KMS-11 (cell line): ENCODE measurements at regions not wholly inside any gene's neighbourhood (a gene's known extent, or its start where the extent isn't known, plus 50 kb on each side); places are given as distances from the start of the nearest gene placed in this dataset.

Experiments
- H2AFZ ChIP-seq: fragments of 200-600 bp; sonication (generic); 2 replicates; pipeline ENCODE4 v1.6.1; 2016; ENCODE audit warnings: antibody characterized with exemption, mixed run types, low read depth
- H3K27ac ChIP-seq: fragments of 200-600 bp; sonication (generic); 2 replicates; pipeline ENCODE4 v1.6.1; 2016; ENCODE audit warnings: mild to moderate bottlenecking, mixed run types
- H3K27me3 ChIP-seq: fragments of 200-600 bp; sonication (generic); 2 replicates; pipeline ENCODE4 v1.6.1; 2017; ENCODE audit warnings: mild to moderate bottlenecking, low read depth, mixed run types, moderate library complexity; ENCODE audit not compliant: insufficient read depth
- H3K36me3 ChIP-seq: fragments of 200-600 bp; sonication (generic); 2 replicates; pipeline ENCODE4 v1.6.1; 2017; ENCODE audit warnings: mild to moderate bottlenecking, mixed run types; ENCODE audit not compliant: insufficient read depth
- H3K4me1 ChIP-seq: fragments of 200-600 bp; sonication (generic); 2 replicates; pipeline ENCODE4 v1.6.1; 2016; ENCODE audit warnings: mild to moderate bottlenecking, low read depth, mixed run types; ENCODE audit not compliant: poor library complexity, severe bottlenecking
- H3K4me2 ChIP-seq: fragments of 200-600 bp; sonication (generic); 2 replicates; pipeline ENCODE4 v1.7.0; 2016; ENCODE audit warnings: mild to moderate bottlenecking, mixed run types
- H3K4me3 ChIP-seq: fragments of 200-600 bp; sonication (generic); IDR thresholded peaks from 2 replicates; pipeline ENCODE4 v1.6.1; 2017; ENCODE audit warnings: low read depth, low read length, mixed read lengths; ENCODE audit not compliant: insufficient read depth
- H3K79me2 ChIP-seq: fragments of 200-600 bp; sonication (generic); 2 replicates; pipeline ENCODE4 v1.6.1; 2016; ENCODE audit warnings: low read depth, mixed run types; ENCODE audit not compliant: insufficient read depth
- H3K9ac ChIP-seq: fragments of 200-600 bp; sonication (generic); 2 replicates; pipeline ENCODE4 v1.6.1; 2016; ENCODE audit warnings: mild to moderate bottlenecking, mixed run types
- H4K20me1 ChIP-seq: fragments of 200-600 bp; sonication (generic); 2 replicates; pipeline ENCODE4 v1.6.1; 2016; ENCODE audit warnings: mild to moderate bottlenecking, mixed run types; ENCODE audit not compliant: insufficient read depth
- CTCF ChIP-seq: fragments of 200-600 bp; sonication (generic); conservative IDR thresholded peaks from 2 replicates; pipeline ENCODE4 v1.6.1; 2017; ENCODE audit warnings: low read depth, mild to moderate bottlenecking, antibody characterized with exemption, low read length, moderate library complexity, mixed read lengths

GRCh38 chr11:39990421-39990831 is 1469.0 kb downstream of the LRRC4C start:
- no peaks in the 10 kb centered on the region for H3K4me1 ChIP-seq
- H3K27ac ChIP-seq = no peak overlapping the region
- no peak for TF ChIP-seq CTCF
- no peaks in the 10 kb centered on the region for H3K36me3 ChIP-seq
- H4K20me1 ChIP-seq = no peaks in the 10 kb centered on the region
- no peak overlapping the region for H2AFZ ChIP-seq
- no peaks in the 10 kb centered on the region for H3K79me2 ChIP-seq
- no peak overlapping the region for H3K4me3 ChIP-seq
- no peaks in the 10 kb centered on the region for H3K27me3 ChIP-seq
- H3K4me2 ChIP-seq = no peak overlapping the region
- H3K9ac ChIP-seq = no peak overlapping the region

- no peak overlapping the region for H2AFZ ChIP-seq
- H3K9ac ChIP-seq = no peak overlapping the region
- no peaks in the 10 kb centered on the region for H3K27me3 ChIP-seq
- no peaks in the 10 kb centered on the region for H3K4me1 ChIP-seq
- H3K79me2 ChIP-seq = no peaks in the 10 kb centered on the region
- no peak overlapping the region for H3K27ac ChIP-seq
- H4K20me1 ChIP-seq = no peaks in the 10 kb centered on the region
- no peak for TF ChIP-seq CTCF
- H3K4me3 ChIP-seq = no peak overlapping the region
- no peak overlapping the region for H3K4me2 ChIP-seq
- no peaks in the 10 kb centered on the region for H3K36me3 ChIP-seq
These were observed 1484.4 kb downstream of the LRRC4C start for GRCh38 chr11:39975091-39975490.

GRCh38 chr11:39972461-39972860 is 1487.0 kb downstream of the LRRC4C start:
- Histone ChIP-seq H3K4me3 (no peak overlapping the region), H3K27ac (no peak overlapping the region), H3K4me2 (no peak overlapping the region)

GRCh38 chr11:39971938-39972337 is 1487.5 kb downstream of the LRRC4C start:
- Histone ChIP-seq H3K4me1 (no peaks in the 10 kb centered on the region), H4K20me1 (no peaks in the 10 kb centered on the region)
- TF ChIP-seq CTCF = no peak

More at GRCh38 chr11:39972461-39972860, 1487.0 kb downstream of the LRRC4C start:
- Histone ChIP-seq H3K27me3 (no peaks in the 10 kb centered on the region), H3K4me1 (no peaks in the 10 kb centered on the region), H3K9ac (no peak overlapping the region), H3K79me2 (no peaks in the 10 kb centered on the region), H3K36me3 (no peaks in the 10 kb centered on the region), H4K20me1 (no peaks in the 10 kb centered on the region), H2AFZ (no peak overlapping the region)
- no peak for TF ChIP-seq CTCF

More at GRCh38 chr11:39971938-39972337, 1487.5 kb downstream of the LRRC4C start:
- no peak overlapping the region for H3K4me2 ChIP-seq
- H3K9ac ChIP-seq = no peak overlapping the region
- no peaks in the 10 kb centered on the region for H3K36me3 ChIP-seq
- no peaks in the 10 kb centered on the region for H3K27me3 ChIP-seq
- H3K27ac ChIP-seq = no peak overlapping the region
- no peak overlapping the region for H2AFZ ChIP-seq
- no peak overlapping the region for H3K4me3 ChIP-seq
- no peaks in the 10 kb centered on the region for H3K79me2 ChIP-seq
